H1 (cell line): ENCODE measurements at regions not wholly inside any gene's neighbourhood (a gene's known extent, or its start where the extent isn't known, plus 50 kb on each side); places are given as distances from the start of the nearest gene placed in this dataset.

Experiments
- CTCF ChIA-PET: fragments of 300-600 bp; sonication (Branson Sonifier 250); formaldehyde crosslinking; loops from one replicate; lab custom pipeline; 2021; ENCODE audit not compliant: partially characterized antibody; lab: Charles Lee
- POLR2A ChIA-PET: fragments of 300-600 bp; sonication (Branson Sonifier 250); formaldehyde crosslinking; loops from one replicate; lab custom pipeline; 2021; ENCODE audit warnings: inconsistent platforms; ENCODE audit not compliant: partially characterized antibody; lab: Charles Lee
- DNase-seq, 2 experiments: peaks; one replicate each; pipeline versions ENCODE4 v3.0.0 to v3.0.0-alpha.2; 2010 to 2022; ENCODE audit warnings: low spot score in 2 of 2, low read depth in 1 of 2, mixed read lengths in 1 of 2
- FAIRE-seq: peaks from 2 replicates; lab custom pipeline; 2011; peaks lifted over from hg19 to GRCh38; lab: Jason Lieb, UNC
- H2AFZ ChIP-seq: 2 replicates; pipeline ENCODE4 v1.8.1; 2012; ENCODE audit warnings: low read length, inconsistent platforms
- H2AK5ac ChIP-seq: 2 replicates; pipeline ENCODE4 v1.6.1; 2013; ENCODE audit warnings: low read depth, low read length
- H2BK120ac ChIP-seq: replicated peaks from 2 replicates; pipeline ENCODE3; 2013; ENCODE audit warnings: low read depth, low read length, inconsistent platforms
- H2BK12ac ChIP-seq: 2 replicates; pipeline ENCODE4 v1.6.1; 2013; ENCODE audit warnings: low read depth, low read length
- H2BK15ac ChIP-seq: 2 replicates; pipeline ENCODE4 v1.6.1; 2013; ENCODE audit warnings: low read length
- H2BK20ac ChIP-seq: 2 replicates; pipeline ENCODE4 v1.6.1; 2013; ENCODE audit warnings: low read length
- H2BK5ac ChIP-seq: 2 replicates; pipeline ENCODE4 v1.6.1; 2013; ENCODE audit warnings: low read depth, low read length
- H3K14ac ChIP-seq: 2 replicates; pipeline ENCODE4 v1.6.1; 2013; ENCODE audit warnings: inconsistent platforms; ENCODE audit not compliant: insufficient read length
- H3K18ac ChIP-seq: 2 replicates; pipeline ENCODE4 v1.6.1; 2013; ENCODE audit warnings: low read length; ENCODE audit errors: extremely low read depth
- H3K23ac ChIP-seq: 2 replicates; pipeline ENCODE4 v1.6.1; 2013; ENCODE audit warnings: inconsistent platforms; ENCODE audit not compliant: insufficient read length
- H3K23me2 ChIP-seq: 2 replicates; pipeline ENCODE4 v1.6.1; 2013; ENCODE audit warnings: low read depth, low read length
- H3K27ac ChIP-seq: 2 replicates; pipeline ENCODE4 v1.6.1; 2011; ENCODE audit warnings: low read depth, low read length, inconsistent platforms
- H3K27me3 ChIP-seq, 4 experiments: replicated peaks in 1 of 4; 1 replicate in 1 of 4; 2 replicates in 3 of 4; pipeline versions ENCODE4 v1.6.1 to v1.8.1; 2011 to 2013; ENCODE audit warnings: low read length in 3 of 4, mild to moderate bottlenecking in 3 of 4, inconsistent platforms in 2 of 4, mixed read lengths in 2 of 4, moderate library complexity in 1 of 4; ENCODE audit not compliant: control insufficient read depth in 3 of 4, insufficient read depth in 3 of 4; ENCODE audit errors: extremely low read depth in 1 of 4
- H3K36me3 ChIP-seq, 4 experiments: 2 replicates each; pipeline versions ENCODE4 v1.6.1 to v1.8.1; 2011 to 2013; ENCODE audit warnings: mild to moderate bottlenecking in 4 of 4, low read length in 3 of 4, moderate library complexity in 2 of 4, control low read depth in 1 of 4, inconsistent platforms in 1 of 4; ENCODE audit not compliant: insufficient read depth in 4 of 4, control insufficient read depth in 2 of 4
- H3K4ac ChIP-seq: replicated peaks from 2 replicates; pipeline ENCODE3; 2013; ENCODE audit warnings: low read length, low read depth, mixed read lengths, inconsistent platforms; ENCODE audit not compliant: insufficient read length
- H3K4me1 ChIP-seq, 4 experiments: replicated peaks in 1 of 4; 1 replicate in 1 of 4; 2 replicates in 3 of 4; pipeline versions ENCODE4 v1.6.1 to v1.8.1; 2011 to 2013; ENCODE audit warnings: low read length in 3 of 4, inconsistent platforms in 2 of 4, mixed read lengths in 1 of 4; ENCODE audit not compliant: insufficient read depth in 4 of 4, control insufficient read depth in 3 of 4
- H3K4me2 ChIP-seq, 2 experiments: 2 replicates each; pipeline versions ENCODE4 v1.6.1 to v1.8.1; 2011 to 2013; ENCODE audit warnings: low read depth in 2 of 2, low read length in 2 of 2, control low read depth in 1 of 2, inconsistent platforms in 1 of 2, mild to moderate bottlenecking in 1 of 2; ENCODE audit not compliant: insufficient read depth in 1 of 2
- H3K4me3 ChIP-seq, 4 experiments: fragments of 200-600, 300-600 bp in 1 of 4; sonication (generic), shearing (Covaris generic), sonication (Bioruptor Twin) in 1 of 4; 2 replicates each; pipeline versions ENCODE4 v1.5.1 to v1.8.1; 2011 to 2016; ENCODE audit warnings: low read length in 4 of 4, low read depth in 3 of 4, control low read depth in 2 of 4, inconsistent platforms in 2 of 4, mild to moderate bottlenecking in 2 of 4, mixed read lengths in 1 of 4, moderate library complexity in 1 of 4; ENCODE audit not compliant: insufficient read depth in 2 of 4; ENCODE audit errors: extremely low read depth in 1 of 4
- H3K56ac ChIP-seq: replicated peaks from 2 replicates; pipeline ENCODE3; 2013; ENCODE audit warnings: low read depth, mild to moderate bottlenecking, mixed read lengths, low read length, inconsistent platforms; ENCODE audit not compliant: insufficient read length
- H3K79me1 ChIP-seq: 2 replicates; pipeline ENCODE4 v1.6.1; 2013; ENCODE audit warnings: low read depth, low read length, control low read depth
- H3K79me2 ChIP-seq, 2 experiments: 2 replicates each; pipeline versions ENCODE4 v1.6.1 to v1.8.1; 2012 to 2013; ENCODE audit warnings: low read length in 2 of 2, mild to moderate bottlenecking in 2 of 2, inconsistent platforms in 1 of 2; ENCODE audit not compliant: insufficient read depth in 2 of 2, control insufficient read depth in 1 of 2
- H3K9ac ChIP-seq, 4 experiments: replicated peaks in 1 of 4; 1 replicate in 1 of 4; 2 replicates in 3 of 4; pipeline versions ENCODE4 v1.6.1 to v1.8.1; 2011 to 2013; ENCODE audit warnings: low read depth in 3 of 4, low read length in 3 of 4, control low read depth in 2 of 4, mild to moderate bottlenecking in 2 of 4, moderate library complexity in 2 of 4, inconsistent platforms in 1 of 4; ENCODE audit errors: extremely low read depth in 1 of 4
- H3K9me3 ChIP-seq, 2 experiments: 2 replicates each; pipeline versions ENCODE4 v1.6.1 to v1.8.1; 2012 to 2013; ENCODE audit warnings: mild to moderate bottlenecking in 2 of 2, moderate library complexity in 2 of 2, control low read depth in 1 of 2, inconsistent platforms in 1 of 2, low read depth in 1 of 2, low read length in 1 of 2, mixed read lengths in 1 of 2; ENCODE audit not compliant: insufficient read depth in 2 of 2
- H4K20me1 ChIP-seq, 2 experiments: replicated peaks in 1 of 2; 2 replicates each; pipeline versions ENCODE3 to v1.8.1; 2011 to 2013; ENCODE audit warnings: inconsistent platforms in 2 of 2, low read length in 2 of 2, mild to moderate bottlenecking in 1 of 2; ENCODE audit not compliant: insufficient read depth in 2 of 2, control insufficient read depth in 1 of 2
- H4K5ac ChIP-seq: 2 replicates; pipeline ENCODE4 v1.6.1; 2013; ENCODE audit warnings: low read length, low read depth, mixed read lengths, inconsistent platforms; ENCODE audit not compliant: insufficient read length
- H4K8ac ChIP-seq: 2 replicates; pipeline ENCODE4 v1.8.0; 2013; ENCODE audit warnings: mild to moderate bottlenecking, moderate library complexity, low read length, inconsistent platforms; ENCODE audit not compliant: insufficient read depth; ENCODE audit errors: extremely low read depth
- H4K91ac ChIP-seq: replicated peaks from 2 replicates; pipeline ENCODE3; 2013; ENCODE audit warnings: low read length, mixed read lengths, inconsistent platforms; ENCODE audit not compliant: insufficient read length
- EGR1 ChIP-seq: IDR thresholded peaks from 2 replicates; pipeline ENCODE4 v1.6.1; 2011; ENCODE audit warnings: low read depth, low read length, borderline replicate concordance
- POLR2AphosphoS5 ChIP-seq: IDR thresholded peaks from 2 replicates; pipeline ENCODE4 v1.6.1; 2011; ENCODE audit warnings: low read depth, low read length
- TAF7 ChIP-seq: optimal IDR thresholded peaks from 2 replicates; pipeline ENCODE3; 2011; ENCODE audit warnings: low read depth, mild to moderate bottlenecking, inconsistent platforms, low read length, moderate library complexity, borderline replicate concordance
- TCF12 ChIP-seq: IDR thresholded peaks from 2 replicates; pipeline ENCODE4 v1.6.1; 2011; ENCODE audit warnings: low read depth, mild to moderate bottlenecking, low read length
- WGBS, 2 experiments: shearing (Covaris generic) in 1 of 2; methylation state at CpG; one replicate each; pipeline versions ENCODE4 v1.1.6 to v1.1.7; 2013 to 2015; ENCODE audit warnings: low lambda C conversion rate in 2 of 2, mixed read lengths in 2 of 2, inconsistent platforms in 1 of 2, low coverage in 1 of 2, missing lambda C conversion rate in 1 of 2; ENCODE audit not compliant: insufficient replicate concordance in 2 of 2, insufficient coverage in 1 of 2, insufficient read length in 1 of 2; ENCODE audit errors: extremely low coverage in 1 of 2, missing lambda C conversion rate in 1 of 2; 5-methylcytosine and 5-hydroxymethylcytosine counted together

DNA sequence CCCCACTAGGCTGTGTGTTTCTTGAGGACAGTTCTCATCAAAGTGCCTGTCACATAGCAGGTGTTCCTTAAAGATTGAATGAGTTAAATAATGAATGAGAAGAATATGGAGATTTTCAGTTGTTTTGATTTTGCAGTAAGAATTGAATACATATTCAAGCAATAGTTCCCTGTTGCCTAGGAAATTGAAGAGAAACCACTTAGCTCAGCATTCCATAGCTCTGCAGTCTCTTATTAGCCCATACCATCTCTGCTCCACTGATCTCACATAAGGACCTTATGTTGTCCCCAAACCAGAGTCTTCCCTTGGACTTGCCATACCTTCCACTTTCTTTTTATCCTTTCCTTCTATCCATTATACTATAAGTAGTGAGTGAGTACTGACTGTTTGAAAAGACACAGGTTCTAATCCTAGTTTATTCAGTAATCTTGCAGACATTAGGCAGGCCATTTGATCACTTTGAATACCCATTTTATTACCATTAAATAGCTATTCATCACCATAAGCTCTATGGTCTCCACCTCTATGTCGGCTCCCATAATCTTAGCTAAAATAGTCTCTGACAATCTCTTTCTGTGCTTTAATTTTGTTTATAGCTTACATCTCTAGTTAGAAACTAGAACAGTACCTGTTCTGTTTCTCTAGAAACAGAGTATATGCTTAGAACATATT is 1059.6 kb upstream of the SLIT2 start:
- WGBS, 2 experiments: 43% methylated on average over 1 of the region's 1 CpG; no CpG with 5 or more reads in 1 of the 2 experiments
- no peak for FAIRE-seq
- no peak overlapping the region for H2BK5ac ChIP-seq
- TF ChIP-seq POLR2AphosphoS5: no peak
- no peak for TF ChIP-seq TAF7
- no peak for TF ChIP-seq EGR1
- TF ChIP-seq TCF12: no peak

More for the DNA sequence above, 1059.6 kb upstream of the SLIT2 start:
- no peak overlapping the region for H3K23ac ChIP-seq
- no peaks in the 10 kb centered on the region for H3K27me3 ChIP-seq
- H3K4me3 ChIP-seq: no peak overlapping the region
- no peak overlapping the region for H2BK15ac ChIP-seq
- ChIA-PET CTCF (no interaction called here), POLR2A (interaction anchor here (0.6 kb wide), 1 partner anchor 206 kb away, joined by 3 read pairs; no protein-coding TSS in a partner anchor)
- H4K5ac ChIP-seq: no peak overlapping the region
- no peak overlapping the region for H4K8ac ChIP-seq
- no peak overlapping the region for H2BK120ac ChIP-seq
- H3K79me1 ChIP-seq: no peaks in the 10 kb centered on the region
- no peak overlapping the region for H3K18ac ChIP-seq
- no peak overlapping the region for H3K9ac ChIP-seq
- no peak overlapping the region for H3K14ac ChIP-seq
- DNase-seq: no peak
- no peak overlapping the region for H2AFZ ChIP-seq
- no peak overlapping the region for H3K4me2 ChIP-seq
- H3K56ac ChIP-seq: no peak overlapping the region
- H3K79me2 ChIP-seq: no peaks in the 10 kb centered on the region
- peaks cover 5 to 7% of the 10 kb centered on the region in 2 experiments; a peak in 1 of 4 replicates for H3K9me3 ChIP-seq
- H2AK5ac ChIP-seq: no peak overlapping the region
- no peak overlapping the region for H3K4ac ChIP-seq
- no peaks in the 10 kb centered on the region for H3K36me3 ChIP-seq
- no peaks in the 10 kb centered on the region for H3K23me2 ChIP-seq
- no peak overlapping the region for H2BK20ac ChIP-seq
- no peak overlapping the region for H2BK12ac ChIP-seq
- H4K91ac ChIP-seq: no peak overlapping the region
- no peaks in the 10 kb centered on the region for H4K20me1 ChIP-seq
- H3K4me1 ChIP-seq: peaks cover 3 to 17% (median 11%) of the 10 kb centered on the region in 4 experiments; a peak in 6 of 7 replicates
- no peak overlapping the region for H3K27ac ChIP-seq
